Osteocyte (in vitro differentiated cells): ENCODE measurements at regions not wholly inside any gene's neighbourhood (a gene's known extent, or its start where the extent isn't known, plus 50 kb on each side); places are given as distances from the start of the nearest gene placed in this dataset.

Source experiments
- DNase-seq: peaks from one replicate; pipeline ENCODE4 v3.0.0; 2021; ENCODE audit warnings: mixed read lengths; ENCODE audit not compliant: unreplicated experiment; ENCODE audit errors: extremely low spot score
- H3K27ac Mint-ChIP-seq: one replicate; pipeline ENCODE4 v1.8.0; 2021; ENCODE audit warnings: mild to moderate bottlenecking, mixed read lengths; ENCODE audit not compliant: unreplicated experiment
- H3K27me3 Mint-ChIP-seq: one replicate; pipeline ENCODE4 v1.8.0; 2021; ENCODE audit warnings: mixed read lengths; ENCODE audit not compliant: unreplicated experiment
- H3K36me3 Mint-ChIP-seq: one replicate; pipeline ENCODE4 v1.8.0; 2021; ENCODE audit warnings: mixed read lengths; ENCODE audit not compliant: unreplicated experiment
- H3K4me1 Mint-ChIP-seq: one replicate; pipeline ENCODE4 v1.8.0; 2021; ENCODE audit warnings: mixed read lengths; ENCODE audit not compliant: unreplicated experiment
- H3K4me3 Mint-ChIP-seq: one replicate; pipeline ENCODE4 v1.8.0; 2021; ENCODE audit warnings: mild to moderate bottlenecking, moderate library complexity, mixed read lengths; ENCODE audit not compliant: unreplicated experiment
- H3K9me3 Mint-ChIP-seq: one replicate; pipeline ENCODE4 v1.8.0; 2021; ENCODE audit warnings: mixed read lengths; ENCODE audit not compliant: unreplicated experiment
- CTCF ChIP-seq: fragments of 200-600 bp; sonication (generic); IDR thresholded peaks from 2 replicates; pipeline ENCODE4 v1.5.0; 2021; ENCODE audit warnings: antibody characterized with exemption, mild to moderate bottlenecking, moderate library complexity

GRCh38 chr10:130824230-130825014 lies 487.1 kb downstream of the TCERG1L start:
- peaks cover 67% of the 10 kb centered on the region for H3K9me3 Mint-ChIP-seq
- H3K27me3 Mint-ChIP-seq = no peaks in the 10 kb centered on the region
- H3K4me1 Mint-ChIP-seq = no peaks in the 10 kb centered on the region
- DNase-seq = peak; percentile 63
- H3K4me3 Mint-ChIP-seq = no peak overlapping the region
- H3K36me3 Mint-ChIP-seq = no peaks in the 10 kb centered on the region
- no peak for TF ChIP-seq CTCF
- no peak overlapping the region for H3K27ac Mint-ChIP-seq

DNA sequence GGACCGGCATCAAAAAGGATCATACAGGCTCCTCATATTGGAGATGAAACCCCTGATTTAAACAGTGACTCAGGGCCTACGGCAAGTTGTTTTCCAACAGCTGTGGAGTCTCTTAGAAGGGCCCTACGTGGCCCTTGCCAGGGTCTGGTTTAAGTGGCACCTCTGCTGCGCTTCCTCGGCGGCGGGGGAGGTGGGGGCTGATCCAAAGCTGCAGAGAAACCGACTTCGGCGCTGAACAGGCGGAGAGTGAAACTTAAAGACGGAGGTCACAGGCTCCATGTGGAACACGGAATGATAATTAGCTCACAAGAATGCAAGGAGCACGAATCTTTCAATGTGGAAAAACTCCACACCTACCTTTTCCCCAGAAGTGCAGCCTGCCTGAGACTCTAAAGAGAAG lies 477.9 kb downstream of the TCERG1L start:
- DNase-seq = no peak
- TF ChIP-seq CTCF = no peak
- Mint-ChIP-seq H3K9me3 (peaks cover 41% of the 10 kb centered on the region), H3K4me3 (no peak overlapping the region), H3K36me3 (no peaks in the 10 kb centered on the region), H3K27ac (no peak overlapping the region), H3K27me3 (no peaks in the 10 kb centered on the region), H3K4me1 (no peaks in the 10 kb centered on the region)

- Mint-ChIP-seq H3K4me3 (no peak overlapping the region), H3K36me3 (no peaks in the 10 kb centered on the region), H3K27ac (no peak overlapping the region), H3K27me3 (no peaks in the 10 kb centered on the region), H3K9me3 (peaks cover 40% of the 10 kb centered on the region), H3K4me1 (no peaks in the 10 kb centered on the region)
- TF ChIP-seq CTCF = no peak
- DNase-seq = no peak
Measured at GRCh38 chr10:130834170-130834569, 477.4 kb downstream of the TCERG1L start.

- no peak overlapping the region for H3K4me3 Mint-ChIP-seq
- DNase-seq = no peak
- TF ChIP-seq CTCF = no peak
- no peaks in the 10 kb centered on the region for H3K27me3 Mint-ChIP-seq
- H3K4me1 Mint-ChIP-seq = no peaks in the 10 kb centered on the region
- H3K36me3 Mint-ChIP-seq = no peaks in the 10 kb centered on the region
- H3K9me3 Mint-ChIP-seq = peaks cover 42% of the 10 kb centered on the region
- H3K27ac Mint-ChIP-seq = no peak overlapping the region
Measured at GRCh38 chr10:130834573-130834972, 476.9 kb downstream of the TCERG1L start.

DNA sequence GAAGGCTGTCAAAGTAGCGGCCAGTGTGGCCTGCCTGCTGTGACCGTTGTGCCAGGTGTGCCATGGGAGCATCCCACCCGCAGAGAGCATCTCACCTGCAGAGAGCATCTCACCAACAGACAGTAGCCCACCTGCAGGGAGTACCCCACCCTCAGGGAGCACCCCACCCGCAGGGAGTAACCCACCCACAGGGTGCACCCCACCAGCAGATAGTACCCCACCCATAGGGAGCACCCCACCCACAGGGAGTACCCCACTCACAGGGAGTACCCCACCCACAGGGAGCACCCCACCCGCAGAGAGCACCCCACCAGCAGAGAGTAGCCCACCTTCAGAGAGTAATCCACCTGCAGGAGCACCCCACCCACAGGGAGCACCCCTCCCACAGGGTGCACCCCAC lies 476.5 kb downstream of the TCERG1L start:
- H3K9me3 Mint-ChIP-seq = peaks cover 37% of the 10 kb centered on the region
- no peaks in the 10 kb centered on the region for H3K4me1 Mint-ChIP-seq
- no peak overlapping the region for H3K4me3 Mint-ChIP-seq
- no peaks in the 10 kb centered on the region for H3K27me3 Mint-ChIP-seq
- TF ChIP-seq CTCF = no peak
- no peak overlapping the region for H3K27ac Mint-ChIP-seq
- no peak for DNase-seq
- H3K36me3 Mint-ChIP-seq = no peaks in the 10 kb centered on the region
